ENCODE measurements at regions not wholly inside any gene's neighbourhood (a gene's known extent, or its start where the extent isn't known, plus 50 kb on each side); places are given as distances from the start of the nearest gene placed in this dataset.

GRCh38 chr3:75913800-75914350 lies 128.5 kb upstream of the ZNF717 start:
- TF ChIP-seq CTCF (IDR thresholded peaks at IDR 0.05) (no peak), POLR2A (IDR thresholded peaks at IDR 0.05) (no peak)
